Trophoblast cell (in vitro differentiated cells and primary cell): ENCODE measurements at regions not wholly inside any gene's neighbourhood (a gene's known extent, or its start where the extent isn't known, plus 50 kb on each side); places are given as distances from the start of the nearest gene placed in this dataset.

Source experiments
- DNase-seq, 2 donors: peaks; one replicate each; pipeline ENCODE4 v3.0.0-alpha.2; 2016
- H2AFZ ChIP-seq: 2 replicates; pipeline ENCODE4 v1.6.1; 2013; ENCODE audit warnings: low read length, moderate library complexity, mild to moderate bottlenecking; ENCODE audit not compliant: insufficient read depth, poor library complexity
- H2AK5ac ChIP-seq: 2 replicates; pipeline ENCODE4 v1.6.1; 2013; ENCODE audit warnings: mild to moderate bottlenecking, low read length
- H2BK120ac ChIP-seq: 2 replicates; pipeline ENCODE4 v1.6.1; 2013; ENCODE audit warnings: low read length, mild to moderate bottlenecking, moderate library complexity; ENCODE audit not compliant: insufficient read depth, poor library complexity
- H2BK12ac ChIP-seq: 2 replicates; pipeline ENCODE4 v1.6.1; 2013; ENCODE audit warnings: mild to moderate bottlenecking, low read length, moderate library complexity
- H2BK5ac ChIP-seq: 2 replicates; pipeline ENCODE4 v1.6.1; 2013; ENCODE audit warnings: low read length, low read depth, moderate library complexity, mild to moderate bottlenecking; ENCODE audit not compliant: poor library complexity
- H3K14ac ChIP-seq: 2 replicates; pipeline ENCODE4 v1.6.1; 2013; ENCODE audit warnings: mild to moderate bottlenecking, low read length
- H3K18ac ChIP-seq: 2 replicates; pipeline ENCODE4 v1.6.1; 2013; ENCODE audit warnings: mild to moderate bottlenecking, low read length
- H3K23ac ChIP-seq: 2 replicates; pipeline ENCODE4 v1.6.1; 2013; ENCODE audit warnings: low read length
- H3K27ac ChIP-seq: 2 replicates; pipeline ENCODE4 v1.5.1; 2013; ENCODE audit warnings: low read depth, mild to moderate bottlenecking, inconsistent platforms, low read length, moderate library complexity
- H3K27me3 ChIP-seq: 2 replicates; pipeline ENCODE4 v1.6.1; 2013; ENCODE audit warnings: inconsistent platforms, mild to moderate bottlenecking, low read length, moderate library complexity; ENCODE audit not compliant: insufficient read depth
- H3K36me3 ChIP-seq, 2 experiments: 1 replicate in 1 of 2; 2 replicates in 1 of 2; pipeline ENCODE4 v1.6.1; 2013; ENCODE audit warnings: low read length in 2 of 2, mild to moderate bottlenecking in 2 of 2, moderate library complexity in 1 of 2; ENCODE audit not compliant: insufficient read depth in 2 of 2, control insufficient read depth in 1 of 2
- H3K4ac ChIP-seq: 2 replicates; pipeline ENCODE4 v1.6.1; 2013; ENCODE audit warnings: low read depth, mild to moderate bottlenecking, low read length, moderate library complexity
- H3K4me1 ChIP-seq, 2 experiments: 1 replicate in 1 of 2; 2 replicates in 1 of 2; pipeline ENCODE4 v1.6.1; 2013; ENCODE audit warnings: low read length in 2 of 2, mild to moderate bottlenecking in 2 of 2, moderate library complexity in 1 of 2; ENCODE audit not compliant: insufficient read depth in 2 of 2, control insufficient read depth in 1 of 2
- H3K4me2 ChIP-seq: 2 replicates; pipeline ENCODE4 v1.6.1; 2013; ENCODE audit warnings: inconsistent platforms, mild to moderate bottlenecking, low read length, moderate library complexity
- H3K4me3 ChIP-seq: 2 replicates; pipeline ENCODE4 v1.5.1; 2013; ENCODE audit warnings: mild to moderate bottlenecking, low read depth, low read length, inconsistent platforms
- H3K79me1 ChIP-seq: one replicate; pipeline ENCODE4 v1.6.1; 2013; ENCODE audit warnings: low read length
- H3K79me2 ChIP-seq: 2 replicates; pipeline ENCODE4 v1.6.1; 2013; ENCODE audit warnings: low read length, mild to moderate bottlenecking; ENCODE audit not compliant: control insufficient read depth, insufficient read depth, poor library complexity
- H3K9ac ChIP-seq: 2 replicates; pipeline ENCODE4 v1.6.1; 2013; ENCODE audit warnings: mild to moderate bottlenecking, low read length
- H3K9me3 ChIP-seq: 2 replicates; pipeline ENCODE4 v1.6.1; 2013; ENCODE audit warnings: low read depth, mild to moderate bottlenecking, control low read depth, inconsistent platforms, low read length; ENCODE audit not compliant: insufficient read depth
- H4K12ac ChIP-seq: 2 replicates; pipeline ENCODE4 v1.6.1; 2013; ENCODE audit warnings: low read depth, mild to moderate bottlenecking, low read length, moderate library complexity
- H4K8ac ChIP-seq: 2 replicates; pipeline ENCODE4 v1.6.1; 2013; ENCODE audit warnings: low read depth, mild to moderate bottlenecking, low read length, moderate library complexity
- H4K91ac ChIP-seq: one replicate; pipeline ENCODE4 v1.6.1; 2013; ENCODE audit warnings: low read depth, mild to moderate bottlenecking, low read length, moderate library complexity
- WGBS: extraction: QIAGEN DNeasy Blood & Tissue Kit; methylation state at CpG from one replicate; pipeline ENCODE4 v1.1.7; 2013; ENCODE audit warnings: missing lambda C conversion rate; ENCODE audit not compliant: insufficient read length, insufficient coverage; ENCODE audit errors: extremely low coverage; 5-methylcytosine and 5-hydroxymethylcytosine counted together

GRCh38 chr1:182122256-182122912, 60.9 kb upstream of the ZNF648 start:
- no peak overlapping the region for H3K27ac ChIP-seq
- H3K4me2 ChIP-seq = no peak overlapping the region
- no peak overlapping the region for H3K14ac ChIP-seq
- H2AFZ ChIP-seq = no peak overlapping the region
- no peak overlapping the region for H4K91ac ChIP-seq
- H3K27me3 ChIP-seq = no peaks in the 10 kb centered on the region
- H4K12ac ChIP-seq = no peak overlapping the region
- DNase-seq = peak; percentile 76 to 85
- H3K79me2 ChIP-seq = no peaks in the 10 kb centered on the region
- H3K23ac ChIP-seq = no peak overlapping the region
- H3K18ac ChIP-seq = no peak overlapping the region
- peaks cover 1% of the 10 kb centered on the region for H3K79me1 ChIP-seq
- no peak overlapping the region for H2BK12ac ChIP-seq
- H2BK5ac ChIP-seq = no peak overlapping the region
- H3K9me3 ChIP-seq = no peaks in the 10 kb centered on the region
- no CpG with 5 or more reads among the region's 1 CpG for WGBS
- no peak overlapping the region for H3K4ac ChIP-seq
- no peak overlapping the region for H4K8ac ChIP-seq
- no peak overlapping the region for H3K9ac ChIP-seq
- H2AK5ac ChIP-seq = no peak overlapping the region
- no peak overlapping the region for H2BK120ac ChIP-seq
- H3K36me3 ChIP-seq = no peaks in the 10 kb centered on the region
- peaks cover 6 to 11% of the 10 kb centered on the region in 2 experiments for H3K4me1 ChIP-seq
- H3K4me3 ChIP-seq = no peak overlapping the region

GRCh38 chr1:182121787-182122186, 60.3 kb upstream of the ZNF648 start:
- no peak overlapping the region for H3K9ac ChIP-seq
- H4K12ac ChIP-seq = no peak overlapping the region
- no peak overlapping the region for H3K4me3 ChIP-seq
- no peak overlapping the region for H2AFZ ChIP-seq
- no peak overlapping the region for H4K8ac ChIP-seq
- no peak overlapping the region for H2BK5ac ChIP-seq
- no peaks in the 10 kb centered on the region for H3K27me3 ChIP-seq
- no peak overlapping the region for H2AK5ac ChIP-seq
- H3K23ac ChIP-seq = no peak overlapping the region
- peaks cover 6 to 11% of the 10 kb centered on the region in 2 experiments for H3K4me1 ChIP-seq
- no peaks in the 10 kb centered on the region for H3K9me3 ChIP-seq
- no peak overlapping the region for H2BK120ac ChIP-seq
- no peak for DNase-seq
- no peaks in the 10 kb centered on the region for H3K79me2 ChIP-seq
- H2BK12ac ChIP-seq = no peak overlapping the region
- H3K27ac ChIP-seq = no peak overlapping the region
- H3K36me3 ChIP-seq = no peaks in the 10 kb centered on the region
- peaks cover 1% of the 10 kb centered on the region for H3K79me1 ChIP-seq
- H4K91ac ChIP-seq = no peak overlapping the region
- H3K4me2 ChIP-seq = no peak overlapping the region
- no peak overlapping the region for H3K18ac ChIP-seq
- H3K14ac ChIP-seq = no peak overlapping the region
- WGBS = no CpG with 5 or more reads among the region's 2 CpGs
- H3K4ac ChIP-seq = no peak overlapping the region

- H3K14ac ChIP-seq = no peak overlapping the region
Measured at GRCh38 chr1:182120411-182121258, 59.1 kb upstream of the ZNF648 start.

GRCh38 chr1:182119631-182120030, 58.1 kb upstream of the ZNF648 start:
- WGBS = no CpG with 5 or more reads among the region's 7 CpGs
- H3K79me2 ChIP-seq = no peaks in the 10 kb centered on the region
- H3K27ac ChIP-seq = no peak overlapping the region

More at GRCh38 chr1:182120411-182121258, 59.1 kb upstream of the ZNF648 start:
- peaks cover 1% of the 10 kb centered on the region for H3K79me1 ChIP-seq
- no peak overlapping the region for H3K4me3 ChIP-seq
- H3K27ac ChIP-seq = no peak overlapping the region
- H4K91ac ChIP-seq = peak overlapping the region; percentile 57
- no peak overlapping the region for H2BK120ac ChIP-seq
- H3K36me3 ChIP-seq = no peaks in the 10 kb centered on the region
- H2BK12ac ChIP-seq = peak overlapping the region; percentile 34
- H2AK5ac ChIP-seq = no peak overlapping the region
- no peak overlapping the region for H3K4me2 ChIP-seq
- H3K23ac ChIP-seq = no peak overlapping the region
- H3K27me3 ChIP-seq = no peaks in the 10 kb centered on the region
- H3K9ac ChIP-seq = no peak overlapping the region
- no CpG with 5 or more reads among the region's 17 CpGs for WGBS
- DNase-seq = no peak
- no peaks in the 10 kb centered on the region for H3K79me2 ChIP-seq
- no peak overlapping the region for H2BK5ac ChIP-seq
- no peak overlapping the region for H2AFZ ChIP-seq
- peaks cover 6 to 11% of the 10 kb centered on the region in 2 experiments for H3K4me1 ChIP-seq
- no peaks in the 10 kb centered on the region for H3K9me3 ChIP-seq
- H4K8ac ChIP-seq = no peak overlapping the region
- no peak overlapping the region for H3K4ac ChIP-seq
- no peak overlapping the region for H4K12ac ChIP-seq
- H3K18ac ChIP-seq = peak overlapping the region; percentile 43

More at GRCh38 chr1:182119631-182120030, 58.1 kb upstream of the ZNF648 start:
- no peak overlapping the region for H3K18ac ChIP-seq
- no peak overlapping the region for H2AFZ ChIP-seq
- H3K4me3 ChIP-seq = no peak overlapping the region
- no peak overlapping the region for H3K4ac ChIP-seq
- no peak overlapping the region for H2BK12ac ChIP-seq
- H3K36me3 ChIP-seq = no peaks in the 10 kb centered on the region
- H2BK120ac ChIP-seq = no peak overlapping the region
- no peak overlapping the region for H3K23ac ChIP-seq
- peaks cover 1% of the 10 kb centered on the region for H3K79me1 ChIP-seq
- H4K12ac ChIP-seq = no peak overlapping the region
- DNase-seq = no peak
- peak overlapping the region; percentile 2 for H3K4me2 ChIP-seq
- peaks cover 6 to 11% of the 10 kb centered on the region in 2 experiments for H3K4me1 ChIP-seq
- no peak overlapping the region for H2BK5ac ChIP-seq
- no peak overlapping the region for H4K8ac ChIP-seq
- H2AK5ac ChIP-seq = no peak overlapping the region
- no peak overlapping the region for H4K91ac ChIP-seq
- no peak overlapping the region for H3K14ac ChIP-seq
- H3K9me3 ChIP-seq = no peaks in the 10 kb centered on the region
- H3K9ac ChIP-seq = no peak overlapping the region
- H3K27me3 ChIP-seq = no peaks in the 10 kb centered on the region
